Chondrocyte (in vitro differentiated cells): ENCODE measurements at regions not wholly inside any gene's neighbourhood (a gene's known extent, or its start where the extent isn't known, plus 50 kb on each side); places are given as distances from the start of the nearest gene placed in this dataset.
"Not testable (repeated sequence)": the region's sequence is repeated elsewhere in the genome, so short reads cannot be mapped to it uniquely, and the experiment has no call there.

ENCODE experiments used
- DNase-seq: peaks from one replicate; pipeline ENCODE4 v3.0.0; 2021; ENCODE audit warnings: mixed read lengths, low spot score
- H3K27ac Mint-ChIP-seq: one replicate; pipeline ENCODE4 v1.8.0; 2021; ENCODE audit warnings: mild to moderate bottlenecking, moderate library complexity, mixed read lengths; ENCODE audit not compliant: unreplicated experiment
- H3K27me3 Mint-ChIP-seq: 2 replicates; pipeline ENCODE4 v1.8.0; 2021; ENCODE audit warnings: low read depth, mixed read lengths
- H3K36me3 Mint-ChIP-seq: 2 replicates; pipeline ENCODE4 v1.8.0; 2021; ENCODE audit warnings: low read depth, mixed read lengths
- H3K4me1 Mint-ChIP-seq: 2 replicates; pipeline ENCODE4 v1.8.0; 2021; ENCODE audit warnings: low read depth, mild to moderate bottlenecking, mixed read lengths
- H3K4me3 Mint-ChIP-seq: one replicate; pipeline ENCODE4 v1.8.0; 2021; ENCODE audit warnings: mild to moderate bottlenecking, moderate library complexity, mixed read lengths; ENCODE audit not compliant: unreplicated experiment
- H3K9me3 Mint-ChIP-seq: 2 replicates; pipeline ENCODE4 v1.8.0; 2021; ENCODE audit warnings: low read depth, mixed read lengths
- CTCF ChIP-seq: fragments of 200-600 bp; sonication (generic); IDR thresholded peaks from 2 replicates; pipeline ENCODE4 v1.5.0; 2021; ENCODE audit warnings: antibody characterized with exemption, mild to moderate bottlenecking, moderate library complexity

GRCh38 chr4:9691238-9692065, 90.0 kb upstream of the DRD5 start:
- H3K9me3 Mint-ChIP-seq: no peaks in the 10 kb centered on the region
- peak overlapping the region; percentile 83 for H3K27ac Mint-ChIP-seq
- H3K4me1 Mint-ChIP-seq: peaks cover 9% of the 10 kb centered on the region
- peak overlapping the region; percentile 79 for H3K4me3 Mint-ChIP-seq
- peaks cover 2% of the 10 kb centered on the region for H3K27me3 Mint-ChIP-seq
- TF ChIP-seq CTCF: no peak
- peak; percentile 97 for DNase-seq
- no peaks in the 10 kb centered on the region for H3K36me3 Mint-ChIP-seq

- H3K27ac Mint-ChIP-seq, H3K9me3 Mint-ChIP-seq, H3K36me3 Mint-ChIP-seq, H3K27me3 Mint-ChIP-seq, H3K4me1 Mint-ChIP-seq, H3K4me3 Mint-ChIP-seq: not testable (repeated sequence)
- DNase-seq: peak; percentile 6
Measured at GRCh38 chr4:9692791-9693491, 88.5 kb upstream of the DRD5 start.

GRCh38 chr4:9694403-9694802, 87.0 kb upstream of the DRD5 start:
- H3K27me3 Mint-ChIP-seq, H3K9me3 Mint-ChIP-seq, H3K4me3 Mint-ChIP-seq, DNase-seq, H3K36me3 Mint-ChIP-seq, H3K27ac Mint-ChIP-seq, H3K4me1 Mint-ChIP-seq: not testable (repeated sequence)

- H3K36me3 Mint-ChIP-seq, H3K4me1 Mint-ChIP-seq, H3K27me3 Mint-ChIP-seq, H3K9me3 Mint-ChIP-seq, H3K4me3 Mint-ChIP-seq, H3K27ac Mint-ChIP-seq: not testable (repeated sequence)
- peak; percentile 56 for DNase-seq
- TF ChIP-seq CTCF: peak; percentile 67
Measured at GRCh38 chr4:9695994-9696393, 85.4 kb upstream of the DRD5 start.

GRCh38 chr4:9696561-9696960, 84.9 kb upstream of the DRD5 start:
- H3K36me3 Mint-ChIP-seq, H3K27ac Mint-ChIP-seq, H3K27me3 Mint-ChIP-seq: not testable (repeated sequence)

GRCh38 chr4:9702019-9702418, 79.4 kb upstream of the DRD5 start:
- not testable (repeated sequence) for H3K4me1 Mint-ChIP-seq, H3K27me3 Mint-ChIP-seq, H3K36me3 Mint-ChIP-seq, H3K9me3 Mint-ChIP-seq, H3K4me3 Mint-ChIP-seq, DNase-seq, H3K27ac Mint-ChIP-seq

More at GRCh38 chr4:9696561-9696960, 84.9 kb upstream of the DRD5 start:
- not testable (repeated sequence) for H3K4me1 Mint-ChIP-seq, H3K4me3 Mint-ChIP-seq, H3K9me3 Mint-ChIP-seq
- peak; percentile 52 for DNase-seq

- H3K9me3 Mint-ChIP-seq, H3K27me3 Mint-ChIP-seq, H3K36me3 Mint-ChIP-seq, H3K4me1 Mint-ChIP-seq, DNase-seq, H3K27ac Mint-ChIP-seq, H3K4me3 Mint-ChIP-seq: not testable (repeated sequence)
Measured at GRCh38 chr4:9702696-9703095, 78.7 kb upstream of the DRD5 start.
